H1 (cell line): ENCODE measurements at regions not wholly inside any gene's neighbourhood (a gene's known extent, or its start where the extent isn't known, plus 50 kb on each side); places are given as distances from the start of the nearest gene placed in this dataset.
A peak's percentile ranks its signal among the peaks of the same experiment; 100 is the strongest.

ENCODE experiments used
- CTCF ChIA-PET: fragments of 300-600 bp; sonication (Branson Sonifier 250); formaldehyde crosslinking; loops from one replicate; lab custom pipeline; 2021; ENCODE audit not compliant: partially characterized antibody; lab: Charles Lee
- POLR2A ChIA-PET: fragments of 300-600 bp; sonication (Branson Sonifier 250); formaldehyde crosslinking; loops from one replicate; lab custom pipeline; 2021; ENCODE audit warnings: inconsistent platforms; ENCODE audit not compliant: partially characterized antibody; lab: Charles Lee
- DNase-seq, 2 experiments: peaks; one replicate each; pipeline versions ENCODE4 v3.0.0 to v3.0.0-alpha.2; 2010 to 2022; ENCODE audit warnings: low spot score in 2 of 2, low read depth in 1 of 2, mixed read lengths in 1 of 2
- FAIRE-seq: peaks from 2 replicates; lab custom pipeline; 2011; peaks lifted over from hg19 to GRCh38; lab: Jason Lieb, UNC
- H2AFZ ChIP-seq: 2 replicates; pipeline ENCODE4 v1.8.1; 2012; ENCODE audit warnings: low read length, inconsistent platforms
- H2AK5ac ChIP-seq: 2 replicates; pipeline ENCODE4 v1.6.1; 2013; ENCODE audit warnings: low read depth, low read length
- H2BK120ac ChIP-seq: replicated peaks from 2 replicates; pipeline ENCODE3; 2013; ENCODE audit warnings: low read depth, low read length, inconsistent platforms
- H2BK12ac ChIP-seq: 2 replicates; pipeline ENCODE4 v1.6.1; 2013; ENCODE audit warnings: low read depth, low read length
- H2BK15ac ChIP-seq: 2 replicates; pipeline ENCODE4 v1.6.1; 2013; ENCODE audit warnings: low read length
- H2BK20ac ChIP-seq: 2 replicates; pipeline ENCODE4 v1.6.1; 2013; ENCODE audit warnings: low read length
- H2BK5ac ChIP-seq: 2 replicates; pipeline ENCODE4 v1.6.1; 2013; ENCODE audit warnings: low read depth, low read length
- H3K14ac ChIP-seq: 2 replicates; pipeline ENCODE4 v1.6.1; 2013; ENCODE audit warnings: inconsistent platforms; ENCODE audit not compliant: insufficient read length
- H3K18ac ChIP-seq: 2 replicates; pipeline ENCODE4 v1.6.1; 2013; ENCODE audit warnings: low read length; ENCODE audit errors: extremely low read depth
- H3K23ac ChIP-seq: 2 replicates; pipeline ENCODE4 v1.6.1; 2013; ENCODE audit warnings: inconsistent platforms; ENCODE audit not compliant: insufficient read length
- H3K23me2 ChIP-seq: 2 replicates; pipeline ENCODE4 v1.6.1; 2013; ENCODE audit warnings: low read depth, low read length
- H3K27ac ChIP-seq: 2 replicates; pipeline ENCODE4 v1.6.1; 2011; ENCODE audit warnings: low read depth, low read length, inconsistent platforms
- H3K27me3 ChIP-seq, 4 experiments: replicated peaks in 1 of 4; 1 replicate in 1 of 4; 2 replicates in 3 of 4; pipeline versions ENCODE4 v1.6.1 to v1.8.1; 2011 to 2013; ENCODE audit warnings: low read length in 3 of 4, mild to moderate bottlenecking in 3 of 4, inconsistent platforms in 2 of 4, mixed read lengths in 2 of 4, moderate library complexity in 1 of 4; ENCODE audit not compliant: control insufficient read depth in 3 of 4, insufficient read depth in 3 of 4; ENCODE audit errors: extremely low read depth in 1 of 4
- H3K36me3 ChIP-seq, 4 experiments: 2 replicates each; pipeline versions ENCODE4 v1.6.1 to v1.8.1; 2011 to 2013; ENCODE audit warnings: mild to moderate bottlenecking in 4 of 4, low read length in 3 of 4, moderate library complexity in 2 of 4, control low read depth in 1 of 4, inconsistent platforms in 1 of 4; ENCODE audit not compliant: insufficient read depth in 4 of 4, control insufficient read depth in 2 of 4
- H3K4ac ChIP-seq: replicated peaks from 2 replicates; pipeline ENCODE3; 2013; ENCODE audit warnings: low read length, low read depth, mixed read lengths, inconsistent platforms; ENCODE audit not compliant: insufficient read length
- H3K4me1 ChIP-seq, 4 experiments: replicated peaks in 1 of 4; 1 replicate in 1 of 4; 2 replicates in 3 of 4; pipeline versions ENCODE4 v1.6.1 to v1.8.1; 2011 to 2013; ENCODE audit warnings: low read length in 3 of 4, inconsistent platforms in 2 of 4, mixed read lengths in 1 of 4; ENCODE audit not compliant: insufficient read depth in 4 of 4, control insufficient read depth in 3 of 4
- H3K4me2 ChIP-seq, 2 experiments: 2 replicates each; pipeline versions ENCODE4 v1.6.1 to v1.8.1; 2011 to 2013; ENCODE audit warnings: low read depth in 2 of 2, low read length in 2 of 2, control low read depth in 1 of 2, inconsistent platforms in 1 of 2, mild to moderate bottlenecking in 1 of 2; ENCODE audit not compliant: insufficient read depth in 1 of 2
- H3K4me3 ChIP-seq, 4 experiments: fragments of 200-600, 300-600 bp in 1 of 4; sonication (generic), shearing (Covaris generic), sonication (Bioruptor Twin) in 1 of 4; 2 replicates each; pipeline versions ENCODE4 v1.5.1 to v1.8.1; 2011 to 2016; ENCODE audit warnings: low read length in 4 of 4, low read depth in 3 of 4, control low read depth in 2 of 4, inconsistent platforms in 2 of 4, mild to moderate bottlenecking in 2 of 4, mixed read lengths in 1 of 4, moderate library complexity in 1 of 4; ENCODE audit not compliant: insufficient read depth in 2 of 4; ENCODE audit errors: extremely low read depth in 1 of 4
- H3K56ac ChIP-seq: replicated peaks from 2 replicates; pipeline ENCODE3; 2013; ENCODE audit warnings: low read depth, mild to moderate bottlenecking, mixed read lengths, low read length, inconsistent platforms; ENCODE audit not compliant: insufficient read length
- H3K79me1 ChIP-seq: 2 replicates; pipeline ENCODE4 v1.6.1; 2013; ENCODE audit warnings: low read depth, low read length, control low read depth
- H3K79me2 ChIP-seq, 2 experiments: 2 replicates each; pipeline versions ENCODE4 v1.6.1 to v1.8.1; 2012 to 2013; ENCODE audit warnings: low read length in 2 of 2, mild to moderate bottlenecking in 2 of 2, inconsistent platforms in 1 of 2; ENCODE audit not compliant: insufficient read depth in 2 of 2, control insufficient read depth in 1 of 2
- H3K9ac ChIP-seq, 4 experiments: replicated peaks in 1 of 4; 1 replicate in 1 of 4; 2 replicates in 3 of 4; pipeline versions ENCODE4 v1.6.1 to v1.8.1; 2011 to 2013; ENCODE audit warnings: low read depth in 3 of 4, low read length in 3 of 4, control low read depth in 2 of 4, mild to moderate bottlenecking in 2 of 4, moderate library complexity in 2 of 4, inconsistent platforms in 1 of 4; ENCODE audit errors: extremely low read depth in 1 of 4
- H3K9me3 ChIP-seq, 2 experiments: 2 replicates each; pipeline versions ENCODE4 v1.6.1 to v1.8.1; 2012 to 2013; ENCODE audit warnings: mild to moderate bottlenecking in 2 of 2, moderate library complexity in 2 of 2, control low read depth in 1 of 2, inconsistent platforms in 1 of 2, low read depth in 1 of 2, low read length in 1 of 2, mixed read lengths in 1 of 2; ENCODE audit not compliant: insufficient read depth in 2 of 2
- H4K20me1 ChIP-seq, 2 experiments: replicated peaks in 1 of 2; 2 replicates each; pipeline versions ENCODE3 to v1.8.1; 2011 to 2013; ENCODE audit warnings: inconsistent platforms in 2 of 2, low read length in 2 of 2, mild to moderate bottlenecking in 1 of 2; ENCODE audit not compliant: insufficient read depth in 2 of 2, control insufficient read depth in 1 of 2
- H4K5ac ChIP-seq: 2 replicates; pipeline ENCODE4 v1.6.1; 2013; ENCODE audit warnings: low read length, low read depth, mixed read lengths, inconsistent platforms; ENCODE audit not compliant: insufficient read length
- H4K8ac ChIP-seq: 2 replicates; pipeline ENCODE4 v1.8.0; 2013; ENCODE audit warnings: mild to moderate bottlenecking, moderate library complexity, low read length, inconsistent platforms; ENCODE audit not compliant: insufficient read depth; ENCODE audit errors: extremely low read depth
- H4K91ac ChIP-seq: replicated peaks from 2 replicates; pipeline ENCODE3; 2013; ENCODE audit warnings: low read length, mixed read lengths, inconsistent platforms; ENCODE audit not compliant: insufficient read length
- ASH2L ChIP-seq: fragments of 200-600, 300-600 bp; sonication (generic); IDR thresholded peaks from one replicate; pipeline ENCODE4 v1.7.1; 2017; ENCODE audit warnings: low read length
- ATF3 ChIP-seq: IDR thresholded peaks from 2 replicates; pipeline ENCODE4 v1.6.1; 2011; ENCODE audit warnings: low read depth, mild to moderate bottlenecking, low read length; ENCODE audit not compliant: insufficient read depth
- BCL11A ChIP-seq, 2 experiments: IDR thresholded peaks; one replicate each; pipeline ENCODE4 v1.6.1; 2011; ENCODE audit warnings: low read depth in 2 of 2, low read length in 2 of 2, mild to moderate bottlenecking in 2 of 2
- CBX5 ChIP-seq: fragments of 300-800, 300-1000 bp; sonication (generic); IDR thresholded peaks from 2 replicates; pipeline ENCODE4 v1.7.1; 2016; ENCODE audit warnings: antibody characterized with exemption, low read length, low read depth
- EGR1 ChIP-seq: IDR thresholded peaks from 2 replicates; pipeline ENCODE4 v1.6.1; 2011; ENCODE audit warnings: low read depth, low read length, borderline replicate concordance
- GTF2F1 ChIP-seq: IDR thresholded peaks from 2 replicates; pipeline ENCODE4 v1.6.1; 2012; ENCODE audit warnings: low read depth, low read length, improper control_type of control experiment, borderline replicate concordance
- JUN ChIP-seq: IDR thresholded peaks from 2 replicates; pipeline ENCODE4 v1.6.1; 2011; ENCODE audit warnings: low read depth, mild to moderate bottlenecking, improper control_type of control experiment, low read length
- KDM1A ChIP-seq: fragments of 200-600, 300-600 bp; sonication (generic); IDR thresholded peaks from 2 replicates; pipeline ENCODE4 v1.7.1; 2016; ENCODE audit warnings: mild to moderate bottlenecking, low read length, borderline replicate concordance
- PHF8 ChIP-seq: fragments of 200-600 bp; sonication (generic); conservative IDR thresholded peaks from 2 replicates; pipeline ENCODE4 v1.7.1; 2012; ENCODE audit warnings: low read depth, mild to moderate bottlenecking, inconsistent platforms, low read length, moderate library complexity
- SIRT6 ChIP-seq: IDR thresholded peaks from one replicate; pipeline ENCODE4 v1.7.1; 2012; ENCODE audit warnings: low read length, inconsistent platforms
- SP1 ChIP-seq: IDR thresholded peaks from 2 replicates; pipeline ENCODE4 v1.6.1; 2011; ENCODE audit warnings: low read depth, low read length
- SP2 ChIP-seq: IDR thresholded peaks from 2 replicates; pipeline ENCODE4 v1.6.1; 2012; ENCODE audit warnings: mild to moderate bottlenecking, low read length, inconsistent platforms
- SP4 ChIP-seq: IDR thresholded peaks from 2 replicates; pipeline ENCODE4 v1.6.1; 2012; ENCODE audit warnings: low read length, inconsistent platforms
- TAF1 ChIP-seq: IDR thresholded peaks from 2 replicates; pipeline ENCODE4 v1.6.1; 2011; ENCODE audit warnings: mild to moderate bottlenecking, low read depth, low read length
- WGBS, 2 experiments: shearing (Covaris generic) in 1 of 2; methylation state at CpG; one replicate each; pipeline versions ENCODE4 v1.1.6 to v1.1.7; 2013 to 2015; ENCODE audit warnings: low lambda C conversion rate in 2 of 2, mixed read lengths in 2 of 2, inconsistent platforms in 1 of 2, low coverage in 1 of 2, missing lambda C conversion rate in 1 of 2; ENCODE audit not compliant: insufficient replicate concordance in 2 of 2, insufficient coverage in 1 of 2, insufficient read length in 1 of 2; ENCODE audit errors: extremely low coverage in 1 of 2, missing lambda C conversion rate in 1 of 2; 5-methylcytosine and 5-hydroxymethylcytosine counted together

- no peaks in the 10 kb centered on the region for H3K79me2 ChIP-seq
- no peaks in the 10 kb centered on the region for H3K27me3 ChIP-seq
- 0 out of 2 replicates have a peak overlapping the region, but pooled peaks have one; percentile 94 for H2BK12ac ChIP-seq
- WGBS, 2 experiments = 69% methylated on average over 5 of the region's 5 CpGs; no CpG with 5 or more reads in 1 of the 2 experiments
- FAIRE-seq (no peak), DNase-seq (no peak)
- peak overlapping the region; percentile 63; the same call in 1 of the 2 replicates for H2BK15ac ChIP-seq
- no peak overlapping the region; the same call in 1 of the 2 replicates for H4K8ac ChIP-seq
- H3K23ac ChIP-seq = no peak overlapping the region
- H3K4ac ChIP-seq = no peak overlapping the region
- no peaks in the 10 kb centered on the region for H4K20me1 ChIP-seq
- H2BK5ac ChIP-seq = peak overlapping the region; percentile 98; the same call in 1 of the 2 replicates
- no peak overlapping the region for H4K91ac ChIP-seq
- H3K27ac ChIP-seq = no peak overlapping the region
- peak overlapping the region; percentile 57; the same call in 1 of the 2 replicates for H3K18ac ChIP-seq
- H3K4me2 ChIP-seq = no peak overlapping the region
- no peaks in the 10 kb centered on the region for H3K23me2 ChIP-seq
- no peak overlapping the region for H3K4me3 ChIP-seq
- H3K14ac ChIP-seq = no peak overlapping the region
- no peaks in the 10 kb centered on the region for H3K79me1 ChIP-seq
- peak overlapping the region; percentile 84; the same call in 1 of the 2 replicates for H2AFZ ChIP-seq
- H3K9me3 ChIP-seq = peaks cover 13 to 15% of the 10 kb centered on the region in 2 experiments; a peak in 3 of 4 replicates
- peak overlapping the region; percentile 26 for H4K5ac ChIP-seq
- H2AK5ac ChIP-seq = no peak overlapping the region
- ChIA-PET CTCF (interaction anchor here (0.6 to 2.0 kb wide), 30 partner anchors 8 to 1193 kb away, joined by 3 to 21 read pairs (median 4); no protein-coding TSS in a partner anchor), POLR2A (no interaction called here)
- H3K56ac ChIP-seq = no peak overlapping the region
- no peak overlapping the region for H3K9ac ChIP-seq
- H2BK20ac ChIP-seq = 0 out of 2 replicates have a peak overlapping the region, but pooled peaks have one; percentile 3
- H3K4me1 ChIP-seq = no peaks in the 10 kb centered on the region
- H2BK120ac ChIP-seq = peak overlapping the region; percentile 60
- no peaks in the 10 kb centered on the region for H3K36me3 ChIP-seq
- TF ChIP-seq TAF1 = no peak
- no peak for TF ChIP-seq EGR1
- TF ChIP-seq CBX5 = no peak
- TF ChIP-seq SP1 = no peak
- no peak for TF ChIP-seq BCL11A (IDR thresholded peaks at IDR 0.05; ENCODE audit: low read depth in 2 of 2, low read length in 2 of 2)
- no peak for TF ChIP-seq JUN
- no peak for TF ChIP-seq ASH2L
- TF ChIP-seq GTF2F1 = no peak
- TF ChIP-seq SP4 = no peak
- TF ChIP-seq SIRT6 = no peak
- no peak for TF ChIP-seq KDM1A
- TF ChIP-seq SP2 = no peak
- no peak for TF ChIP-seq ATF3
- no peak for TF ChIP-seq PHF8
These were observed 1081.1 kb downstream of the NAALADL2 start for GRCh38 chr3:175940243-175940642.
